ENCODE measurements at regions not wholly inside any gene's neighbourhood (a gene's known extent, or its start where the extent isn't known, plus 50 kb on each side); places are given as distances from the start of the nearest gene placed in this dataset.

DNA sequence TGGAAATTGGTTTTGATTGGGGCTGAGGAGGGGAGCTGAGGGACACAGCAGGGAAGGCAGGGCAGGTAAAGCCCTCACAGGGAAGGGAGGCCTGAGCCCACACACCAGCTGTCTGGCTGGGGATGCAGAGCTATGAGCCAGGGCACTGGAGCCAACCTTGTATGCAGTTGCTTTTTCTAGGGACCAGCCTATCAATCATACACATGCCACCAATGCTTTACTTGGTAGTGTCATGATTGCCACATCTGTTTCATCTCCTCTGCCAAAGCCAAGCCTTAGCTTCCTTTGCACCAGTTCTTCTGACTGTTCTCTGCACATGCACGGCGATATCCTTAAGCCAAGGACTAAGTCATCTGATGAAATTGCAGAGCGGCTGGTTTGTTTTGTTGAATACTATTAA is 207.1 kb upstream of the PLET1 start:
- DNase-seq (ENCODE audit: low read depth, low spot score), result no peak
- TF ChIP-seq, protein P1, sequence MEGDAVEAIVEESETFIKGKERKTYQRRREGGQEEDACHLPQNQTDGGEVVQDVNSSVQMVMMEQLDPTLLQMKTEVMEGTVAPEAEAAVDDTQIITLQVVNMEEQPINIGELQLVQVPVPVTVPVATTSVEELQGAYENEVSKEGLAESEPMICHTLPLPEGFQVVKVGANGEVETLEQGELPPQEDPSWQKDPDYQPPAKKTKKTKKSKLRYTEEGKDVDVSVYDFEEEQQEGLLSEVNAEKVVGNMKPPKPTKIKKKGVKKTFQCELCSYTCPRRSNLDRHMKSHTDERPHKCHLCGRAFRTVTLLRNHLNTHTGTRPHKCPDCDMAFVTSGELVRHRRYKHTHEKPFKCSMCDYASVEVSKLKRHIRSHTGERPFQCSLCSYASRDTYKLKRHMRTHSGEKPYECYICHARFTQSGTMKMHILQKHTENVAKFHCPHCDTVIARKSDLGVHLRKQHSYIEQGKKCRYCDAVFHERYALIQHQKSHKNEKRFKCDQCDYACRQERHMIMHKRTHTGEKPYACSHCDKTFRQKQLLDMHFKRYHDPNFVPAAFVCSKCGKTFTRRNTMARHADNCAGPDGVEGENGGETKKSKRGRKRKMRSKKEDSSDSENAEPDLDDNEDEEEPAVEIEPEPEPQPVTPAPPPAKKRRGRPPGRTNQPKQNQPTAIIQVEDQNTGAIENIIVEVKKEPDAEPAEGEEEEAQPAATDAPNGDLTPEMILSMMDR (IDR thresholded peaks at IDR 0.05; ENCODE audit: low read depth, low read length), result no peak
- H3K27ac ChIP-seq (ENCODE audit: low read depth, low read length), result no peak overlapping the region
- CTCF ChIA-PET, result no interaction called here
- no peaks in the 10 kb centered on the region for H3K9me3 ChIP-seq (ENCODE audit: control insufficient read depth, insufficient read depth, low read length)
- POLR2A ChIA-PET, result no interaction called here
- no peak overlapping the region for H3K4me3 ChIP-seq (ENCODE audit: low read depth, low read length)
- H3K27me3 ChIP-seq (ENCODE audit: control insufficient read depth, insufficient read depth, low read length), result peaks cover 3% of the 10 kb centered on the region

DNA sequence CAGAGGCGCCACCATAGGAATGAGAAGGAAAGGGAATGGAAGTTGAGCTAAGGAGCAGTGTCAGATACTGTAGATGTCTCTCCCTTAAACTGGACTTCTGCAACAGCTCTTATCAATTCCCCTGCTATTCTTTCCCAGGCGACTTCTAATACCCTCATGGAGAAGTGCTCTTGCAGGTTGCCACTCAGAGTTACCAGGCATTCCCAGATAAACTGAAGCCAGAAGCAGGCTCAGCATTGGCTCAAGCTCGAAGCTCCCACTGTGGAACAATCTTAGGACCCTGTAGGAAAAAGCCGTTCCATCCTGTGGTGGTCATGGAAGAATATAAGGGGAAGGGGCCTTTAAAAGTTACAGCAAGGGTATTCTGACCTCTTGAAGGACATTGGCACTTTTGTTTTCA is 208.7 kb upstream of the PLET1 start:
- Histone ChIP-seq H3K9me3 (ENCODE audit: control insufficient read depth, insufficient read depth, low read length) (no peaks in the 10 kb centered on the region), H3K27me3 (ENCODE audit: control insufficient read depth, insufficient read depth, low read length) (peaks cover 3% of the 10 kb centered on the region), H3K27ac (ENCODE audit: low read depth, low read length) (no peak overlapping the region), H3K4me3 (ENCODE audit: low read depth, low read length) (no peak overlapping the region)
- POLR2A ChIA-PET, result no interaction called here
- no peak for DNase-seq (ENCODE audit: low read depth, low spot score)
- CTCF ChIA-PET, result interaction anchor here (1.6 kb wide), 1 partner anchor 15 kb away, joined by 5 read pairs; no protein-coding TSS in a partner anchor
- TF ChIP-seq, protein P1 (IDR thresholded peaks at IDR 0.05; ENCODE audit: low read depth, low read length), result no peak

- Histone ChIP-seq H3K4me3 (ENCODE audit: low read depth, low read length) (no peak overlapping the region), H3K27ac (ENCODE audit: low read depth, low read length) (no peak overlapping the region), H3K27me3 (ENCODE audit: control insufficient read depth, insufficient read depth, low read length) (no peaks in the 10 kb centered on the region), H3K9me3 (ENCODE audit: control insufficient read depth, insufficient read depth, low read length) (no peaks in the 10 kb centered on the region)
- CTCF ChIA-PET, result interaction anchor here (1.6 kb wide), 1 partner anchor 16 kb away, joined by 5 read pairs; no protein-coding TSS in a partner anchor
- no peak for DNase-seq (ENCODE audit: low read depth, low spot score)
- POLR2A ChIA-PET, result no interaction called here
- TF ChIP-seq, protein P1 (IDR thresholded peaks at IDR 0.05; ENCODE audit: low read depth, low read length), result no peak
Measured at GRCh38 chr11:112470355-112470754, 209.7 kb upstream of the PLET1 start.

DNA sequence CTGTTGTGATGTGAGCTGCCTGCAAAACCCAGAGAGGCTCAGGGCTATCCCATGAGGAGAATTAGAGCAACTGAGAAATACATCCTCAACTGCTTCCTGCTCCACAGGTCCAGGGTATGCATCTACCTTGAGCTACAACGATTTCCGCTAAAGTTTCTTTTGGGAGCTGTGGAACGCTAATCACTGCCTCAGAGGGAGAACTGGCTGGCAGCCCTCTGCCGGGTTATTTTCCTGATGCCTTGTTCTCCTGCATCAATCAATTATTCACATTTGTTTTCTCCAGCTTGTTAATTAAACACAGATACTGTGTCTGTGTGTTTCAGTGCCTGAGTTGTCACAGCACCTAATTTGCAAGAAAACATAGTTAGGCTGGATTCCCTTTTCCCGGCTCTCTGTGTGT is 211.1 kb upstream of the PLET1 start:
- no peak for DNase-seq (ENCODE audit: low read depth, low spot score)
- ChIA-PET POLR2A (no interaction called here), CTCF (no interaction called here)
- H3K9me3 ChIP-seq (ENCODE audit: control insufficient read depth, insufficient read depth, low read length), result no peaks in the 10 kb centered on the region
- TF ChIP-seq, protein P1 (IDR thresholded peaks at IDR 0.05; ENCODE audit: low read depth, low read length), result no peak
- H3K27ac ChIP-seq (ENCODE audit: low read depth, low read length), result no peak overlapping the region
- no peaks in the 10 kb centered on the region for H3K27me3 ChIP-seq (ENCODE audit: control insufficient read depth, insufficient read depth, low read length)
- no peak overlapping the region for H3K4me3 ChIP-seq (ENCODE audit: low read depth, low read length)

- Histone ChIP-seq H3K27me3 (ENCODE audit: control insufficient read depth, insufficient read depth, low read length) (peaks cover 3% of the 10 kb centered on the region), H3K9me3 (ENCODE audit: control insufficient read depth, insufficient read depth, low read length) (no peaks in the 10 kb centered on the region), H3K4me3 (ENCODE audit: low read depth, low read length) (no peak overlapping the region), H3K27ac (ENCODE audit: low read depth, low read length) (no peak overlapping the region)
- no peak for DNase-seq (ENCODE audit: low read depth, low spot score)
- TF ChIP-seq, protein P1 (IDR thresholded peaks at IDR 0.05; ENCODE audit: low read depth, low read length), result no peak
- ChIA-PET CTCF (interaction anchor here (0.6 kb wide), 1 partner anchor 46 kb away, joined by 4 read pairs; no protein-coding TSS in a partner anchor), POLR2A (no interaction called here)
Measured at GRCh38 chr11:112477152-112477551, 216.5 kb upstream of the PLET1 start.

Measured in AG04450 (cell line).